HG03135 (cell line): ENCODE measurements at regions not wholly inside any gene's neighbourhood (a gene's known extent, or its start where the extent isn't known, plus 50 kb on each side); places are given as distances from the start of the nearest gene placed in this dataset.
"Not testable (repeated sequence)": the region's sequence is repeated elsewhere in the genome, so short reads cannot be mapped to it uniquely, and the experiment has no call there.

Experiments
- ATAC-seq: cut with Tn5 transposase; IDR thresholded peaks from one replicate; pipeline ENCODE4 v1.9.1; 2021; ENCODE audit warnings: mild to moderate bottlenecking, moderate library complexity; ENCODE audit not compliant: unreplicated experiment

GRCh38 chr5:12668564-12668963 lies 764.3 kb upstream of the CTNND2 start:
- no peak for ATAC-seq

GRCh38 chr5:12667818-12668217 lies 763.6 kb upstream of the CTNND2 start:
- not testable (repeated sequence) for ATAC-seq

GRCh38 chr5:12665772-12666171 lies 761.5 kb upstream of the CTNND2 start:
- ATAC-seq, result not testable (repeated sequence)

GRCh38 chr5:12662545-12663314 lies 758.5 kb upstream of the CTNND2 start:
- ATAC-seq, result no peak

- no peak for ATAC-seq
Measured at GRCh38 chr5:12661617-12662370, 757.5 kb upstream of the CTNND2 start.

GRCh38 chr5:12660279-12661107 lies 756.2 kb upstream of the CTNND2 start:
- ATAC-seq, result not testable (repeated sequence)

GRCh38 chr5:12659686-12660085 lies 755.4 kb upstream of the CTNND2 start:
- ATAC-seq, result no peak

GRCh38 chr5:12658871-12659446 lies 754.7 kb upstream of the CTNND2 start:
- ATAC-seq, result no peak

- not testable (repeated sequence) for ATAC-seq
Measured at GRCh38 chr5:12657914-12658474, 753.7 kb upstream of the CTNND2 start.

GRCh38 chr5:12655675-12656074 lies 751.4 kb upstream of the CTNND2 start:
- no peak for ATAC-seq

GRCh38 chr5:12652201-12652600 lies 748.0 kb upstream of the CTNND2 start:
- ATAC-seq, result no peak

GRCh38 chr5:12648558-12648957 lies 744.3 kb upstream of the CTNND2 start:
- ATAC-seq, result no peak

- no peak for ATAC-seq
Measured at GRCh38 chr5:12647613-12648012, 743.4 kb upstream of the CTNND2 start.

- ATAC-seq, result no peak
Measured at GRCh38 chr5:12645582-12645981, 741.3 kb upstream of the CTNND2 start.

- no peak for ATAC-seq
Measured at GRCh38 chr5:12636209-12636608, 732.0 kb upstream of the CTNND2 start.

GRCh38 chr5:12626556-12626955 lies 722.3 kb upstream of the CTNND2 start:
- no peak for ATAC-seq

GRCh38 chr5:12625667-12626263 lies 721.5 kb upstream of the CTNND2 start:
- ATAC-seq, result no peak

- ATAC-seq, result no peak
Measured at GRCh38 chr5:12624776-12625560, 720.7 kb upstream of the CTNND2 start.

- no peak for ATAC-seq
Measured at GRCh38 chr5:12623408-12623807, 719.2 kb upstream of the CTNND2 start.
